Midbrain (tissue), 1 donor: ENCODE measurements at regions not wholly inside any gene's neighbourhood (a gene's known extent, or its start where the extent isn't known, plus 50 kb on each side); places are given as distances from the start of the nearest gene placed in this dataset.
A peak's percentile ranks its signal among the peaks of the same experiment; 100 is the strongest.
"Not testable (repeated sequence)": the region's sequence is repeated elsewhere in the genome, so short reads cannot be mapped to it uniquely, and the experiment has no call there.

Experiments used
- DNase-seq: peaks from one replicate; lab custom pipeline; 2025; lab: John Stamatoyannopoulos, UW

DNA sequence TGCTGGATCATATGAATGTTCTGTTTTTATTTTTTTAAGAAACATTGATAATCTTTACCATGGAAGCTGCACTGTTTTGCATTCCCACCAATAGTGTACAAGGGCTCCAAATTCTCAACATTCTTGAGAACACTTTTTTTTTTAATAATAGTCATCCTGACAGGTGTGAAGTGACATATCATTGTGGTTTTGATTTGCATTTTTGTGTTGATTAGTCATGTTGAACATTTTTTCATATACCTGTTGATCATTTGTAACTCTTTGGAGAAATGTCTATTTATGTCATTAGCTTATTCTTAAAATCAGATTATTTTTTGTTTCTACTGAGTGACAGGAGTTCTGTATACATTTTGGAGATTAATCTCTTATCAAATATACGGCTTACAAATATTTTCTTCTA is 408.5 kb downstream of the GLUD2 start:
- no peak for DNase-seq

DNA sequence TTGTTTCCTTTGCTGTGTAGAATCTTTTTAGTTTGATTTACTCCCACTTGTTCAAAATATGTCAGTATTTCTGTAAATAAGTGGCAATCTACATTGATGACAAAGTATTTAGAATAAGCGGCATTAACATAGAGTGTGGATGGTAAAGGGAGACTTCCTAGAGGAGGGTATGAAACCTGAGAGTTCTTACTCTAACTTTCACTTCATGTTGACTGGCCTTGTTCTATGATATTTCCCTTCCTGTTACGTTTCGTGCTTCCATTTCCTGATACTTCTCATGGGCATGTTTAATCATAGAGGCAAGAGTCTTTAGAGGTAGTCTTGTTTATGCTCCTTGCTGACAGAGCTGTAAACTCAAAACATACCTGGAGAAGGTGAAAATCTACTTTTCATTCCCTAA is 408.9 kb downstream of the GLUD2 start:
- no peak for DNase-seq

DNA sequence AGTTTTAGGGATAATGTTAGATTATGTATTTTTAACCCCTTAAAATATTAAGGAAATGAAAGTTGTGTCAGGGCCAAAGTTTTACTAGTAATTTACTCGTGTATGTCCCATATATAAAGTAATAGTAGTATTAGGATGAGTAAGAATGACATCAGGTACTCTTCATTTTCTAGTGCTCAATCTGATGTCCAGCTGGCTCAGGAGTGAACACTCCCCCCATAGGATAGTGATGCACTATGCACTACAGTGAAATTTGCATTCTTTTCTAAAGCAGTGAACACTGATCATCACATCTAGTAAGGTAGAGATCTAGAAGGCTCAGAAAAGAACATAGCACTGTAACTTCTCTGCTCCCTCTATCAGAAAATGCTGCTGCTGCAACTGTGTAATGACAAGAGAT is 409.7 kb downstream of the GLUD2 start:
- no peak for DNase-seq

DNA sequence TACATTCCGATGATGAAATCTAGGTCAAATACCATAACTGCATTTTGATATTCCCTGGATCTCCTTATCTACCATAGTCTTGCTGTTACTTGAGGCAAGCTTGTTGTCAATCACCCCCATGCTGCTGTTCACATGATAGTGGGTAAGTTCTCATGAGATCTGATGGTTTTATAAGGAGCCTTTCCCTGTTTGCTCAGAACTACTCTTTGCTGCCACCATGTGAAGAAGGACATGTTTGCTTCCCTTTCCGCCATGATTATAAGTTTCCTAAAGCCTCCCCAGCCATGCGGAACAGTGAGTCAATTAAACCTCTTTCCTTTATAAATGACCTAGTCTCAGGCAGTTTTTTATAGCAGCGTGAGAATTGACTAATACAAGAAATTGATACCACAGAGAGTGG is 432.0 kb downstream of the GLUD2 start:
- DNase-seq, result no peak

DNA sequence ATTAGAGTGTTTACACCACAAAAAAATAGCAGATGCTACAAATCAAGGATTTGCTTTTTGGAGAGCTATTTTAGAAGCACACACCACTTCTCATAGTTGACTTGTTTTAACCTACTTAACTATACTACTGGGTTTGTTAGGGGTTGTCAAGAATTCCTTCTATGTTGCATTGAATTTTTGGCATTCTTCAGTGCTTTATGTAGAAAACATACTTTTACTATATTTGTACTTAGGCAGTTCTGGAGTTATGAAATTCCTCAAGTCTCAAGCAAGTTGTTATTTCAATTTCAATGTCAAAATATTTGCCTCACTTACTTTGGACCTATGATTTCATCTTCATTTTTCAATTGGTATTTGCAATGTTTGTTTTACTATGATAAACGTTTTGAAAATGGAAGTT is 449.6 kb downstream of the GLUD2 start:
- DNase-seq, result no peak

DNA sequence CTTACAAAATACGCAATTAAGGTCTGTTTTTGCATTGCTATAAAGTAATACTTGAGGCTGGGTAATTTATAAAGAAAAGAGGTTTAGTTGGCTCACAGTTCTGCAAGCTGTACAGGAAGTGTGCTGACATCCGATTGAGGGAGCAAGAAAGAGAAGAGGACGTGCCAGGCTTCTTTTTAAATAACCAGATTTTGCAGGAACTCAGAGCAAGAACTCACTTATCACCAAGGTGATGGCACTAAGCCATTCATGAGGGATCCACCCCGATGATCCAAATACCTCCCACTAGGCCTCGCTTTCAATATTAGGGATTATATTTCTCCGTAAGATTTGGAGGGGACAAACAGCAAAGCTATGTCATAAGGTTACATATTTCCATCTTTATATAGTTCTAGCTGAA is 456.7 kb downstream of the GLUD2 start:
- no peak for DNase-seq

DNA sequence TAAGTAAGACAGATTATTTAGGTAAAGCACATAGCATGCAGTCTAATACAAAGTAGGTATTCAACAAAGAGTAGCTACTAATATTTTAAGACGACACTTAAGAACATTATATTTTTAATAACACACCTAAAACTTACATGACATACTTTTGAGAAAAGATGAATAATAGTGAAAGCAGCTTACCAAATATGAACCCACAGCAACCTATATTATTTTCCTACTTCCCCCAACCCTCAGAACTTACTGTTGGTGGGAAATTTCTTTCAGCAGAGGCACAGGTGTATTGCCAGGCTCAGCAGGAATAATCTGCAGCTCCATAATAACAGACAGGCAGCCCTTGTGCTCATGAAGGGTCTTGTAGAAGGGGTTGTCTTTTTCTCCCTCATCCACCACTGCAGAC is 498.9 kb downstream of the GLUD2 start:
- no peak for DNase-seq

DNA sequence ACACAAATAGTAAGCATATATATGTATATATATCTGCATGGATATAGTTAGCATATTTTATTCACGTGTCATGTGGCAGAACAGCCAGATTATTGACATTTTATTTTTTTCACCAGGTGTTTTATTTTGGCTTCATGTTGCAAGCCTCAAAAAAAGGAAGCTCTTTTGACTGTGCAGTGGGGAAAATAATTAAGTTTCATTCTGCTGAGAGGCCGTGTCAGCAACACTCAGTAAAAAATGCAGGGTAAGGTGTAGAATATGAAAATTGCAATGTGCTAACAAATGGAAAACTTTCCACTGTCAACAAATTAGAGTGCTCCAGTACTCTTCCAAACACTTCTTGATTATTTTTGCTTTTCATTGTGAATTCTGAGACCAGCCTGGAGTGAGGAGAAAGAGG is 511.5 kb downstream of the GLUD2 start:
- no peak for DNase-seq

DNA sequence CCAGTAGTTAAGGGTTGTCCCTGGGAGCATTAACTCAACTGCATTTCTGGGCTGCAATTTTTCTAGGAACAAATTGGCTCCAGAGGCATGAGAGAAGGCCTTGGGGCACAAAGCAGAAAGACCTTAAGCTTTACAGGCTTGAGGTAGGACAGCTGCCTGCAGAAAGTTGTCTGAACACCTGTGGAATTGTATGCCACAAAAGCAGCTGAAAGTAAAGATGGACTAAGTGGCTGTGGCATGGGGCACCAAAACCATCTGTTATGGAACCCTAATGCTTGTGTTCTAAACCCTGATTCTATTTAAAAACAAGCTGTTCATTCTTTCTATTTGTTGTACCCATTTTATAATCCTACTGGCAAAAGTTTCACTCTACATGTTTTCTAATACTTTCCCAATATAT is 515.2 kb downstream of the GLUD2 start:
- DNase-seq, result no peak

DNA sequence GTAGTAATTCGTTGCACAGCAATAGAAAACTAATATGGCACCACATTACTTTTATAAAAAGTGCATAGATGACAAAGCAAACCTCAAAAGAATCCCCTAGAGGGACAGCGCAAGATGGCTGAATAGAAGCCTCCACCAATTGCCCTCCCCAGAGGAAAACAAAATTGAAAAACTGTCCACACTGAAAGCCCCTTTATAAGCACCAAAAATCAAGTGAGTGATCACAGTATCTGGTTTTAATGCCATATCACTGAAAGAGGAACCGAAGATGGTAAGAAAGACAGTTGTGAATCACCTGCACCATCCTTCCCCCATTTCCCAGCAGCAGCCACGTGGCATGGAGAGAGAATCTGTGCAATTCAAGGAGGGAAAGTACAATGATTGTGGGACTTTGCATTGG is 522.2 kb downstream of the GLUD2 start:
- DNase-seq, result no peak

DNA sequence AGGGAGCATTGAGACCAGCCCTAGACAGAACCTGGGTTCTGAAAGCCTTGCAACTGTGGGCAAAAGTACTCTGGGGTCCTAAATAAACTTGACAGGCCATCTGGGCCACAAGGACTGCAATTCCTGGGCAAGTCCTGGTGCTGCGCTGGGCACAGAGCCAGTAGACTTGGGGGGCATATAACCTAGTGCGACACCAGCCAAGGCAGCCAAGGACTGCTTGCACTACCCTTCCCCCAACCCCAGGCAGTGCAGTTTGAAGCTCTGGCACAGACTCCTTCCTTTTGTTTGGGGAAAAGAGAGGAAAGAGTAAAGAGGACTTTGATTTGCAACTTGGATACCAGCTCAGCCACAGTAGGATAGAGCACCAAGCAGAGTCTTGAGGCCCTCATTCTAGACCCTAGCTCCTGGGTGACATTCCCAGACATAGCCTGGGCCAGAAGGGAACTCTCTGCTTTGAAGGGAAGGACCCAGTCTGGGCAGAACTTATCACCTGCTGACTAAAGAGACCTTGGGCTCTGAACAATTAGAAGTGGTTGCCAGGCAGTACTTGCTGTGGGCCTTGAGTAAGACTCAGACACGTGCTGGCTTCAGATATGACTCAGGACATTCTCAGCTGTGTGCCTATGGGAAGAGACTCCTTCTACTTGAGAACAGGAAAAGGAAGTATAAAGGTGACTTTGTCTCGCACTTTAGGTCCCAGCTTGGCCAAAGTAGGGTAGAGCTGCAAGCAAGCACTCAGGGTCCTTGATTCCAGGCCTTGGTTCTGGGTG is 522.8 kb downstream of the GLUD2 start:
- no peak for DNase-seq

DNA sequence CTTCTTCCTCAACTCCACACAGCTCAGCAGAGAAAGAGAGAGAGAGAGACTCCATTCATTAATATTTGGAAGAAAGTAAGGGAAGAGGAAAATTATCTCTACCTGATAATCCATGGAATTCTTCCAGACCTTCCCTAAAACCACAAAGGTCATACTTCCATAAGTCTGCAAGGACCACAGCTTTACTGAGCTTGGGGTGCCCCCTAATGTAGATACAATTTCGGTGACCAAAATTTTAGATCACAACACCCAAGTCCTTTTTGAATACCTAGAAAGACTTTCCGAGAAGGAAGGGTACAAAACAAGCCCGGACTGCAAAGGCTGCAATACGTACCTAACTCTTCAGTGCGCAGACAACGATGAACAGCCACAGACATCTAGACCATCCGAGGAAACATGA is 523.9 kb downstream of the GLUD2 start:
- DNase-seq, result no peak

DNA sequence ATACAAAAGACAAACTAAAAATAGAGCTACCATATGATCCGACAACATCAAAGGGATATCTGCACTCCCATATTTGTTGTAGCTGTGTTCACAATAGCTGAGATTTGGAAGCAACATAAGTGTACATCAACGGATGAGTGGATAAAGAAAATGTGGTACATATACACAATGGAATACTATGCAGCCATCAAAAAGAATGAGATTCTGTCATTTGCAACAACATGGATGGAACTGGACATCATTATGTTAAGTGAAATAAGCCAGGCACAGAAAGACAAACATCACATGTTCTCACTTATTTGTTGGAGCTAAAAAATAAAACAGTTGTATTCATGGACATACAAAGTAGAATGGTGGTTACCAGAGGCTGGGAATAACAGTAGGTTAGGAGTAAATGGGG is 527.0 kb downstream of the GLUD2 start:
- not testable (repeated sequence) for DNase-seq

DNA sequence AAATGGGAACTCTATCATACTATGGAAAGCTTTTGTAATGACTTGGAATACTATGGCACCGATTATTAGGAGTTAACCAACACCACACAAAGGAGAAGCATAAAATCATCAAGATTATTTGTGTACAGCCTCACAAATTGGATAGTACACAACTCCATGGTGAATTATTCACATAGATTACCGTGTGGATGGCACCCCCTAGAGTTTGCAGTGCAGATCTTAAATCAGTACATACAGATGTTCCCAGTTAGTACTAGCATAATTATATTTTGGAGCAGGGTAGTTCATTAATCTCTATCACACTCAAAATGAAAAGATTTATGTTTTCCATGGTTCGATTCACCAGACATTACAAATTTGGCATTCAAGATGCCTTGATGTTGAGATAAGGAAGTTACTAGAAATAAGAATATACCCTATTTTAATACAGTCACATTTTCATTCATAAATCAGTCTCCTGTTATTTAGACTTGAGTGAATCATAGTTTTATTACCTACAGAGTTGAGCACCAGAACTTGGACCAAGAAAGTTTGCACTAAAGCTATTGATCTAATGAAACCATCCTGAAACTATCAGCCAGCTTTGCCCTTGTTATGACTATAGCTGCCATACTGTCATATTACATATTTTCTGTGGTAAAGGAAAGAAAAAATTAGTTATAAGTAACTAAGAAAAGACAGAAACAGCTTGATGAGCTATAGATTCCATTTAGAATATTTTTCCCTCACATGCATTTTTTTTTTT is 531.8 kb downstream of the GLUD2 start:
- DNase-seq, result peak; percentile 12

DNA sequence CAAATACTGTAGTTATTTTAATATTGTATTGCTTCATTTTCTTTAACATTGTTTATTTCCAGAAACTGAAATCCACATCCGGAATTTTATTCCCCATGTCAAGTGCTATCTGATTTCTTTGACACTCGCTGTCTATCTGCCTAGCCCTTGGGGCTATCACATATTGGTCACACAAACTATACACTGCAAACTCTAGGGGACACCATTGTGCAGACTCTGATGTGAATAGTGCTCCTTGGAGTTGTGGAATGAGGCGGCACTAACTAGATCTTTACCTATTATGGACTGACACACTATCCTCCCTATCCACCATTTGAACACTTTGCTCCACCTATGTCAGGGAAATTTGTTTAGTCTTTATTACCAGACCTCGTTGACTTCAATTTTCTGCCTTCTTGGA is 534.5 kb downstream of the GLUD2 start:
- no peak for DNase-seq

DNA sequence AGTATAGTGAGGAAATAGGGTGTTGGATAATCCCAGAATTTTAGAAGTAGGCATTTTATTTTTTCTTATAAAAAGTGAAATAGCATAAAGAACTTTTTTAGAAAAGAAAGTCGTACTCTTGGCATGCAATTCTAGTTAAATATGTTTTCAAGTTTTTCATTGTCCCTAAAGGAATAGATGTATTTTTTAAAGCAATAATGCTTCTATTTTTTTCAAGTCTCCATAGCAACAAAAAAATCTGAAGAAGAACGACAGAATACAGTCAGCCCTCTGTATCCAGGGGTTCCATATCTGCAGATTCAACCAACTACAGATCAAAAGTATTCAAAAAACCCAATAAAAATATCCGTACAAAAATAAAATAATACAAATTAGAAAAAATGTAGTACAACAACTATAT is 538.2 kb downstream of the GLUD2 start:
- DNase-seq, result no peak

DNA sequence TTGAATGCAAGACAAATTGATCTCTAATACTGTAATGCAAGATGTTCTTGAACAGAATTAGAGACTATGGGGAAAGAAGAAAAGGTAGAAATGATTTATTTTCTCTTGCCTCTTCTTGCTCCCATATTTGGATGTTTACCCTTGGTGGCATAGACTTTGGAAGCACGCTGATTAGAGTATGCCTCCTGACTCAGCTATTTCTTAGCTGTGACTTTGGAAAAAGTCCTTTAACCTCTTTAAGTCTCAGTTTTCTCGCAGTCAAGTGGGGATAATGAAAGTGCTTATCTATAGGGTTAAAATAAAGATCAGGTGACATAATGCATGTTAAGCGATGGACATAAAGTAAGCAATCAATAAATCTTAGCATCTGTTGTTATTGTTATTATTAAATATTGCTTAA is 545.5 kb downstream of the GLUD2 start:
- DNase-seq, result no peak

DNA sequence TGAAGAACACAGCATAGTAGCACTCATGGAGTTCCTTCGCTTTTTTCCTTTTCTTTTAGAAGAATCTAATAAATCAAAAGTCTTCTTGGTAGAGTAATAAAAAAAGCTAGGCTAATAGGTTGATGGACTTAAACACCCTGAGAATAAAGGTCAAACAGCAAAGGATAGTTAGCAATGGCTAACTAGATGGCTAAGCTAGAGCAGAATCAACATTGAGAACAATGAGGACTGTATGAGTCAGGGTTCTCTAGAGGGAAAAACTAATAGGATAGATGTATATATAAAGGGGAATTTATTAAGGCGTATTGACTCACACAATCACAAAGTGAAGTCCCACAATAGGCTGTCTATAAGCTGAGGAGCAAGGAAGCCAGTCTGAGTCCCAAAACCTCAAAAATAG is 550.9 kb downstream of the GLUD2 start:
- DNase-seq, result no peak

DNA sequence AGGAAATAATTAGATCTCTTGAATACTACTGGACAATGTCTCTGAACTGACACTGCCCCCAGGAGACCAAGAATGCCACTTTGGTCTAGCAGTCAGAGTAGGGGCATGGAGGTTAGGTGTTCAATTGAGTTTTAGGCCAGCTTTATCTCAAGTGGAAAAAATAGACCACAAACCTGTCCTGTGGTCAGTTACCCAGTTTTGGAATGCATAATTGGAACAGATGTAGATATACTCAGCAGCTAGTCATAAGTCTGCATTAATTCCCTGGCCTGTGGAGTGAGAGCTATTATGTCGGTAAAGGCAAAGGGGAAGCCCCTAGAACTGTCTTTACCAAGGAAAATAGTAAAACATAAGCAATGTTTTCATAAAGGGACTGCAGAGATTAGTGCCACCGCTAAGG is 587.7 kb downstream of the GLUD2 start:
- no peak for DNase-seq

DNA sequence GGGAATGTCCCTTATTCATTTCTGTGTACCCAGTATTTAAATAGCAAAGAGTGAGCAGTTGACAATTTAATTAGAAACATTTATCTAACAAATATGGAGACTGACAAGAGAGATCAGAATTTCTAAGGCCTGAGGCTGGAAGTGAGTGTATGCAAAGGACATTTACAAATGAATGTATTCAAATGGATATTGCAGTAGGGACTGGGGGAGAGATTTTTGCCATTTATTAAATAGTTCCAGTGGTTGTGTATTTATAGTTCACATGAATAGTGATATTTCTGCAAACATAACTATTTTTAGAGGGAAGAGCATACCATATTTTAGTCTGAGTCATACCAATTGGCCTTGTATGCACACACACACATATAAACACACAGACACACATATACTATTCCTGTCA is 592.4 kb downstream of the GLUD2 start:
- DNase-seq, result no peak

DNA sequence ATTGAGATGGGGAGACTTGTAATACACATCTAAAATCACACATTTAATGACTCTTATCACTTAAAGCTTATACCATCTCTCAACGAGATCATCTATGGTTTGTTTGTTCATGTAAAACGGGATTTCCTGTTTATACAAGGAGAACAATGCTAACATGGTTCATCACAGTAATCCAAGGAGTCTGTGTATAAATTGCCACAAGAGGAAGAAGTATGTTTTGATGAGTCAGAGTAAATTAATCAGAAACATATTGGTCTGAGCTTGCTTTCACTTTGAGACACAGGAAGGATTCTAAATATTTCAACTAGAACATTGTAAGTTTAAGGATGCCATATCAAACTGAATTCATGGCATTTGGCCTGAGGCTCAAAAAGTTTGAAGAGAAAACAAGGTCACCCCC is 594.1 kb downstream of the GLUD2 start:
- DNase-seq, result no peak

DNA sequence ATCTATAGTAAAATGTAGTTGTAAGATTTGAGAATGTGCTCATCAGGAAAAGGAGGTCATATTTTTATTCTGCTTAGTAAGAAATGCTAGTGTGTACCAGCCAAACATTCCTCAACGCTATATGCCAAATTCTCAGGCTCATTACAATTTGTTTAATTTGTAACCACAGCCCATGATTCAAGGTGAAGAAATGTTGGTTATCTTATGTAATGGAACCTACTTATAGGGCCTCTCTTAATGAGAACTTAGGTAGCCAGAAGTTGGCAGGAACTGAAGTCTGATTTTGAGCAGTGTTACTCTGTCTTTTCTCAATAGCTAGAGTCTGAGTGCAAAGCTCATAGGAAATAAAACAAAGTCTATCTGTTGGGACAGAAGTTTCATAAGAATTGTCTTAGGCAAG is 595.0 kb downstream of the GLUD2 start:
- DNase-seq, result no peak

DNA sequence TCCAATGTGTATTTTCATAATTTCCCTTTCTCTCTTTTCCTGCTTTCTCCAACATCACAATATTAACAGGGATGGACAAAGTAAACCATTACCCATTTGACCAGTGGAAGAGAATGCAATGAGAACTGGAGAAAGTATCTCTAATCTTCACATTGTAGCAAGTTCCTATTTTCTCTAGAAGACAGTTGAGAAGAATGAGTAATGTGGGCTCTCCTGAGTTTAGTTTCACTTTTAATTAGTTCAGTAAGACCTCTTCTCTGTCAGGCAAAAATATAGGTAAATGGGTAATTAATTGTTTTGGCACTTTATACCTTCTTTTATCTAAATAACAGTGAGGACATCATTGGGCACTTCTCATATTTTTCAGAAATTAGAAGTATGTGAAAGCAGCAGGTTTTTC is 602.0 kb downstream of the GLUD2 start:
- DNase-seq, result no peak

DNA sequence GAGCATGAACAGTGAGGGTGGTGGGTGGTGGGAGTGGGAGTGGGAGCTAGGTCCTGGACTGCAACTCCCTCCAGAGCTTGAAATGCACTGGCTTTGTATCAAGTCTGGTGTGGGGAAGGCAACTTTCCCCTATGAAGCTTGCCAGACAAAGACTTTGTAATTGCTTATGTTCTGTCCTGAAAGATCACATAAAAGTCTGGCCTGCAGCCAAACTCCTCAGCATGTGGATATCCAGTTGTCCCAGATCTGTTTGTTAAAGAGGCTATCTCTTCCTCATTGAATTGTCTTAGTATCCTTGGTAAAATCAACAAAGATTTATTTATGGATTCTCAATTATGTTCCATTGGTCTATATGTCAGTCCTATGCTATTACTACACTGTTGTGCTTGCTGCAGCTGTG is 607.9 kb downstream of the GLUD2 start:
- DNase-seq, result no peak
